Peyer's patch (tissue), 4 donors: ENCODE measurements at regions not wholly inside any gene's neighbourhood (a gene's known extent, or its start where the extent isn't known, plus 50 kb on each side); places are given as distances from the start of the nearest gene placed in this dataset.

Experiments used
- CTCF ChIP-seq, 6 experiments: fragments of 450-650 bp in 4 of 6; fragments of 200-600 bp in 2 of 6; sonication (generic) in 1 of 6; IDR thresholded peaks; one replicate each; pipeline ENCODE4 v1.5.1; 2017 to 2019; ENCODE audit warnings: antibody characterized with exemption in 6 of 6, mild to moderate bottlenecking in 3 of 6, moderate library complexity in 1 of 6
- POLR2A ChIP-seq, 2 donors: fragments of 450-650 bp; IDR thresholded peaks; one replicate each; pipeline ENCODE4 v1.5.1; 2017; ENCODE audit warnings: antibody characterized with exemption in 2 of 2, mild to moderate bottlenecking in 2 of 2, moderate library complexity in 2 of 2

DNA sequence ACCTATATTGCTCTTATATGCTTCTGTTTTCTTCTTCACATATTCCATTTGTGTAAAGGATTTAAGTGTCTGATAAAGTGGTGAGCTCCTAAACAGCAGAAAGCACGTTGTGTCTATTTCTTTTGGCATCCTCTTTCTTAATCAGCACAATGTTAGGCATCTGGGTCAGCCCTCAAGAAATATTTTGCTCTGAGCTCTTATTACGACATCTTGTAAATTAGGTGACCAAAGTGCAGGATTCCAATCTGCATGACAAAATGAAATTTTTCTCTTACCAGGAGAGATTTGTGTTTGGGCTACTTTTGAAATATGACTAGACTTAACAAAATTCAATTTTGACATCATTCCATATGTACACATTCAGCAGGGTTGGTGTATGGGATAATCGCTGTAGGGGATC is 210.0 kb upstream of the IGFBP7 start:
- TF ChIP-seq POLR2A (IDR thresholded peaks at IDR 0.05) (no peak), CTCF (IDR thresholded peaks at IDR 0.05) (no peak)
